ENCODE measurements at regions not wholly inside any gene's neighbourhood (a gene's known extent, or its start where the extent isn't known, plus 50 kb on each side); places are given as distances from the start of the nearest gene placed in this dataset.
"Not testable (repeated sequence)": the region's sequence is repeated elsewhere in the genome, so short reads cannot be mapped to it uniquely, and the experiment has no call there.

GRCh38 chr1:30365596-30365995 lies 357.8 kb downstream of the MATN1 start:
- ChIA-PET CTCF (interaction anchor here (0.7 to 1.6 kb wide), 2 partner anchors 11 to 15 kb away, joined by 3 to 11 read pairs; no protein-coding TSS in a partner anchor), POLR2A (no interaction called here)
- TF ChIP-seq ARNT (IDR thresholded peaks at IDR 0.05) (no peak), LEF1 (IDR thresholded peaks at IDR 0.05; ENCODE audit: borderline replicate concordance) (no peak), SUZ12 (IDR thresholded peaks at IDR 0.05) (no peak), BHLHE40 (IDR thresholded peaks at IDR 0.05; ENCODE audit: borderline replicate concordance) (no peak), PKNOX1 (IDR thresholded peaks at IDR 0.05) (no peak), SP1 (IDR thresholded peaks at IDR 0.05) (no peak), NFRKB (IDR thresholded peaks at IDR 0.05) (no peak), FOXM1 (IDR thresholded peaks at IDR 0.05; ENCODE audit: borderline replicate concordance) (no peak), FOXA1 (IDR thresholded peaks at IDR 0.05) (no peak), HDGF (IDR thresholded peaks at IDR 0.05; ENCODE audit: borderline replicate concordance) (no peak), FOXK2 (IDR thresholded peaks at IDR 0.05) (no peak), L3MBTL2 (conservative IDR thresholded peaks at IDR 0.05) (no peak), ZNF384 (IDR thresholded peaks at IDR 0.05) (no peak), TARDBP (IDR thresholded peaks at IDR 0.05) (no peak), ELF4 (IDR thresholded peaks at IDR 0.05) (no peak), CTBP1 (IDR thresholded peaks at IDR 0.05; ENCODE audit: borderline replicate concordance) (no peak)
- no peak for DNase-seq (ENCODE audit: extremely low spot score)

- ChIA-PET POLR2A (no interaction called here), CTCF (interaction anchor here (1.8 kb wide), 1 partner anchor 17 kb away, joined by 6 read pairs; no protein-coding TSS in a partner anchor)
- no peak for DNase-seq (ENCODE audit: extremely low spot score)
- no peak for TF ChIP-seq ELF4 (IDR thresholded peaks at IDR 0.05)
- no peak for TF ChIP-seq PKNOX1 (IDR thresholded peaks at IDR 0.05)
- no peak for TF ChIP-seq FOXA1 (IDR thresholded peaks at IDR 0.05)
- TF ChIP-seq NFRKB (IDR thresholded peaks at IDR 0.05), result no peak
- TF ChIP-seq FOXK2 (IDR thresholded peaks at IDR 0.05), result no peak
- TF ChIP-seq CTBP1 (IDR thresholded peaks at IDR 0.05; ENCODE audit: borderline replicate concordance), result no peak
- TF ChIP-seq TARDBP (IDR thresholded peaks at IDR 0.05), result no peak
- no peak for TF ChIP-seq FOXM1 (IDR thresholded peaks at IDR 0.05; ENCODE audit: borderline replicate concordance)
- TF ChIP-seq SUZ12 (IDR thresholded peaks at IDR 0.05), result no peak
- TF ChIP-seq LEF1 (IDR thresholded peaks at IDR 0.05; ENCODE audit: borderline replicate concordance), result no peak
- TF ChIP-seq L3MBTL2 (conservative IDR thresholded peaks at IDR 0.05), result no peak
- TF ChIP-seq HDGF (IDR thresholded peaks at IDR 0.05; ENCODE audit: borderline replicate concordance), result no peak
- no peak for TF ChIP-seq ARNT (IDR thresholded peaks at IDR 0.05)
- TF ChIP-seq BHLHE40 (IDR thresholded peaks at IDR 0.05; ENCODE audit: borderline replicate concordance), result no peak
- TF ChIP-seq SP1 (IDR thresholded peaks at IDR 0.05), result no peak
- TF ChIP-seq ZNF384 (IDR thresholded peaks at IDR 0.05), result no peak
Observed at GRCh38 chr1:30363031-30363430, 360.4 kb downstream of the MATN1 start.

GRCh38 chr1:30362603-30362990 lies 360.8 kb downstream of the MATN1 start:
- no peak for DNase-seq (ENCODE audit: extremely low spot score)
- no peak for TF ChIP-seq HDGF (IDR thresholded peaks at IDR 0.05; ENCODE audit: borderline replicate concordance)
- POLR2A ChIA-PET, result no interaction called here
- CTCF ChIA-PET, result interaction anchor here (1.8 kb wide), 1 partner anchor 18 kb away, joined by 6 read pairs; no protein-coding TSS in a partner anchor

GRCh38 chr1:30361890-30362602 lies 361.3 kb downstream of the MATN1 start:
- CTCF ChIA-PET; DNase-seq (ENCODE audit: extremely low spot score); POLR2A ChIA-PET: not testable (repeated sequence)

- CTCF ChIA-PET, result interaction anchor here (0.7 to 2.1 kb wide), 2 partner anchors 19 to 761 kb away, joined by 4 to 9 read pairs; no protein-coding TSS in a partner anchor
- DNase-seq (ENCODE audit: extremely low spot score), result no peak
- TF ChIP-seq ARNT (IDR thresholded peaks at IDR 0.05), result no peak
- TF ChIP-seq FOXK2 (IDR thresholded peaks at IDR 0.05), result no peak
- TF ChIP-seq CTBP1 (IDR thresholded peaks at IDR 0.05; ENCODE audit: borderline replicate concordance), result no peak
- TF ChIP-seq SP1 (IDR thresholded peaks at IDR 0.05), result no peak
- TF ChIP-seq BHLHE40 (IDR thresholded peaks at IDR 0.05; ENCODE audit: borderline replicate concordance), result no peak
- TF ChIP-seq LEF1 (IDR thresholded peaks at IDR 0.05; ENCODE audit: borderline replicate concordance), result no peak
- TF ChIP-seq TARDBP (IDR thresholded peaks at IDR 0.05), result no peak
- no peak for TF ChIP-seq FOXA1 (IDR thresholded peaks at IDR 0.05)
- no peak for TF ChIP-seq PKNOX1 (IDR thresholded peaks at IDR 0.05)
- no peak for TF ChIP-seq SUZ12 (IDR thresholded peaks at IDR 0.05)
- no peak for TF ChIP-seq ELF4 (IDR thresholded peaks at IDR 0.05)
- no peak for TF ChIP-seq FOXM1 (IDR thresholded peaks at IDR 0.05; ENCODE audit: borderline replicate concordance)
- TF ChIP-seq ZNF384 (IDR thresholded peaks at IDR 0.05), result no peak
- TF ChIP-seq HDGF (IDR thresholded peaks at IDR 0.05; ENCODE audit: borderline replicate concordance), result no peak
- no peak for TF ChIP-seq NFRKB (IDR thresholded peaks at IDR 0.05)
- POLR2A ChIA-PET, result no interaction called here
Observed at GRCh38 chr1:30360753-30361152, 362.6 kb downstream of the MATN1 start.

- TF ChIP-seq FOXM1 (IDR thresholded peaks at IDR 0.05; ENCODE audit: borderline replicate concordance) (no peak), FOXK2 (IDR thresholded peaks at IDR 0.05) (no peak), FOXA1 (IDR thresholded peaks at IDR 0.05) (no peak), SP1 (IDR thresholded peaks at IDR 0.05) (no peak), SUZ12 (IDR thresholded peaks at IDR 0.05) (no peak), CTBP1 (IDR thresholded peaks at IDR 0.05; ENCODE audit: borderline replicate concordance) (no peak), L3MBTL2 (conservative IDR thresholded peaks at IDR 0.05) (no peak), ARNT (IDR thresholded peaks at IDR 0.05) (no peak), ZNF384 (IDR thresholded peaks at IDR 0.05) (no peak), HDGF (IDR thresholded peaks at IDR 0.05; ENCODE audit: borderline replicate concordance) (no peak), TARDBP (IDR thresholded peaks at IDR 0.05) (no peak)
- DNase-seq (ENCODE audit: extremely low spot score), result no peak
- ChIA-PET CTCF (interaction anchor here (0.7 to 2.1 kb wide), 2 partner anchors 20 to 762 kb away, joined by 4 to 9 read pairs; no protein-coding TSS in a partner anchor), POLR2A (no interaction called here)
Observed at GRCh38 chr1:30360281-30360680, 363.1 kb downstream of the MATN1 start.
